ENCODE measurements at regions not wholly inside any gene's neighbourhood (a gene's known extent, or its start where the extent isn't known, plus 50 kb on each side); places are given as distances from the start of the nearest gene placed in this dataset.

- H3K27me3 ChIP-seq (ENCODE audit: insufficient read depth, low read length, poor library complexity, severe bottlenecking) = no peaks in the 10 kb centered on the region
- no peaks in the 10 kb centered on the region for H4K20me1 ChIP-seq (ENCODE audit: insufficient read depth, low read length, poor library complexity, severe bottlenecking)
- H3K79me2 ChIP-seq (ENCODE audit: insufficient read depth, low read length) = no peaks in the 10 kb centered on the region
- H2AFZ ChIP-seq (ENCODE audit: low read length) = no peak overlapping the region
- peaks cover 28% of the 10 kb centered on the region for H3F3A ChIP-seq (ENCODE audit: low read depth)
- no peaks in the 10 kb centered on the region for H3K9me2 ChIP-seq (replicated peaks; ENCODE audit: low read depth, low read length)
- H3K9me3 ChIP-seq (ENCODE audit: insufficient read depth, low read depth, low read length) = no peaks in the 10 kb centered on the region
- H3K9ac ChIP-seq (ENCODE audit: low read depth, low read length, poor library complexity, severe bottlenecking) = peak overlapping the region; percentile 70
- no peak overlapping the region for H3K4me3 ChIP-seq (ENCODE audit: low read length, poor library complexity, severe bottlenecking)
- TF ChIP-seq EZH2phosphoT487 (IDR thresholded peaks at IDR 0.05; ENCODE audit: borderline replicate concordance) (no peak), CTCF (conservative IDR thresholded peaks at IDR 0.05; ENCODE audit: low read length) (no peak)
- H3K36me3 ChIP-seq (ENCODE audit: insufficient read depth, low read length) = no peaks in the 10 kb centered on the region
- no peak overlapping the region for H3K4me2 ChIP-seq (ENCODE audit: low read depth, low read length, poor library complexity, severe bottlenecking)
- H3K4me1 ChIP-seq (ENCODE audit: insufficient read depth, low read length, poor library complexity, severe bottlenecking) = peaks cover 78% of the 10 kb centered on the region
Measured at GRCh38 chr3:177692304-177692975, 495.2 kb upstream of the TBL1XR1 start.

GRCh38 chr3:177693616-177694264 is 496.5 kb upstream of the TBL1XR1 start:
- H3K9me3 ChIP-seq (ENCODE audit: insufficient read depth, low read depth, low read length) = no peaks in the 10 kb centered on the region

GRCh38 chr3:177694316-177694715 is 497.0 kb upstream of the TBL1XR1 start:
- H2AFZ ChIP-seq (ENCODE audit: low read length) = no peak overlapping the region
- H3F3A ChIP-seq (ENCODE audit: low read depth) = peaks cover 25% of the 10 kb centered on the region
- peak overlapping the region; percentile 70 for H3K4me2 ChIP-seq (ENCODE audit: low read depth, low read length, poor library complexity, severe bottlenecking)
- TF ChIP-seq CTCF (conservative IDR thresholded peaks at IDR 0.05; ENCODE audit: low read length) (no peak), EZH2phosphoT487 (IDR thresholded peaks at IDR 0.05; ENCODE audit: borderline replicate concordance) (no peak)
- H3K9ac ChIP-seq (ENCODE audit: low read depth, low read length, poor library complexity, severe bottlenecking) = peak overlapping the region; percentile 70
- H3K9me3 ChIP-seq (ENCODE audit: insufficient read depth, low read depth, low read length) = no peaks in the 10 kb centered on the region
- H3K4me3 ChIP-seq (ENCODE audit: low read length, poor library complexity, severe bottlenecking) = peak overlapping the region; percentile 28
- H3K36me3 ChIP-seq (ENCODE audit: insufficient read depth, low read length) = no peaks in the 10 kb centered on the region
- peaks cover 59% of the 10 kb centered on the region for H3K4me1 ChIP-seq (ENCODE audit: insufficient read depth, low read length, poor library complexity, severe bottlenecking)
- no peaks in the 10 kb centered on the region for H4K20me1 ChIP-seq (ENCODE audit: insufficient read depth, low read length, poor library complexity, severe bottlenecking)
- H3K79me2 ChIP-seq (ENCODE audit: insufficient read depth, low read length) = no peaks in the 10 kb centered on the region
- no peaks in the 10 kb centered on the region for H3K27me3 ChIP-seq (ENCODE audit: insufficient read depth, low read length, poor library complexity, severe bottlenecking)
- no peaks in the 10 kb centered on the region for H3K9me2 ChIP-seq (replicated peaks; ENCODE audit: low read depth, low read length)

More at GRCh38 chr3:177693616-177694264, 496.5 kb upstream of the TBL1XR1 start:
- H3F3A ChIP-seq (ENCODE audit: low read depth) = peaks cover 25% of the 10 kb centered on the region
- no peaks in the 10 kb centered on the region for H3K27me3 ChIP-seq (ENCODE audit: insufficient read depth, low read length, poor library complexity, severe bottlenecking)
- H3K79me2 ChIP-seq (ENCODE audit: insufficient read depth, low read length) = no peaks in the 10 kb centered on the region
- no peaks in the 10 kb centered on the region for H3K9me2 ChIP-seq (replicated peaks; ENCODE audit: low read depth, low read length)
- H2AFZ ChIP-seq (ENCODE audit: low read length) = no peak overlapping the region
- TF ChIP-seq CTCF (conservative IDR thresholded peaks at IDR 0.05; ENCODE audit: low read length) (no peak), EZH2phosphoT487 (IDR thresholded peaks at IDR 0.05; ENCODE audit: borderline replicate concordance) (no peak)
- peaks cover 65% of the 10 kb centered on the region for H3K4me1 ChIP-seq (ENCODE audit: insufficient read depth, low read length, poor library complexity, severe bottlenecking)
- peak overlapping the region; percentile 70 for H3K4me2 ChIP-seq (ENCODE audit: low read depth, low read length, poor library complexity, severe bottlenecking)
- no peaks in the 10 kb centered on the region for H3K36me3 ChIP-seq (ENCODE audit: insufficient read depth, low read length)
- H4K20me1 ChIP-seq (ENCODE audit: insufficient read depth, low read length, poor library complexity, severe bottlenecking) = no peaks in the 10 kb centered on the region
- H3K9ac ChIP-seq (ENCODE audit: low read depth, low read length, poor library complexity, severe bottlenecking) = peak overlapping the region; percentile 70
- peak overlapping the region; percentile 28 for H3K4me3 ChIP-seq (ENCODE audit: low read length, poor library complexity, severe bottlenecking)

All from Loucy (cell line).